ENCODE measurements at regions not wholly inside any gene's neighbourhood (a gene's known extent, or its start where the extent isn't known, plus 50 kb on each side); places are given as distances from the start of the nearest gene placed in this dataset.
A peak's percentile ranks its signal among the peaks of the same experiment; 100 is the strongest.

DNA sequence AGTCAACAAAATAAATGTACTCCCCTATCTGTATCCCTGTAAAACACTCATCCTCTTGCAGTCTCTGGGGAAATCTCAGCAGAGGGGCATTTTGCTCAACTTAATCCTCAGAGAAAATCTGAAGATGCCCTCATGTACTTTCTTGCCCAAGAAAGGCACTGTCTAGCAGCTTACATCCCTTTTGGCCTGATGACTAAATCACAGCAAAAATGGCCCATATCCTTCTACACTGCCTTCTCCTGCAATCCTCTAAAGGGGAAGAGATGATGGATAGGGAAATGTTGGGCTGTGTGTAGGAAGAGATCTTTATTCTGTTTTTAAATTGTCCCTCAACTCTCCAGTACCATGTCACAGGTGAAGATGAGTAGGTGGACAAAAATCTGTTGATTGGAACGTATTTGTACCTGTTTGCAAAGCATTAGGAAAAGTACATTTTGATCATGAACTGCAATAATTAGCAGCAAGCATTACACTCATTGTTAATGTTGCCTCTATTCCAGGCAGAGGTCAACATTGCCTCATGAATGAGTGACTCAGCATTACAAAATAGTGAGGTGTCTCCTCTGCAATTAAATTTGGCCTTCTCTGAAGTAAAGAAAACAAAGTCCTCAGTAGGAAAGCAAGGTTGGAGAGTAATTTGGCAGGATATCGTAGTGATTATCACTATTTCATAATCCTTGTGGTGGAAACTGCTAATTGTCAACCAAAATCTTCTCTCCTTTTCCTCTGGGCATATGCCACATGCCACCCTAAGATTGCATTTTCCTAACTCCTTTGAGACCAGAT lies 172.4 kb upstream of the CAND1 start:
- Mint-ChIP-seq H3K27me3 (ENCODE audit: unreplicated experiment) (no peaks in the 10 kb centered on the region), H3K36me3 (ENCODE audit: insufficient read depth, unreplicated experiment) (no peaks in the 10 kb centered on the region), H3K4me3 (ENCODE audit: low read depth, unreplicated experiment) (no peak overlapping the region), H3K9me3 (ENCODE audit: low read depth, unreplicated experiment) (no peaks in the 10 kb centered on the region), H3K27ac (ENCODE audit: unreplicated experiment) (peak overlapping the region; percentile 71), H3K4me1 (ENCODE audit: low read depth, unreplicated experiment) (peaks cover 15% of the 10 kb centered on the region)
- intact Hi-C loops (cut with micrococcal nuclease; ENCODE audit: unreplicated experiment): no loop called here
- CTCF ChIA-PET: no interaction called here
- no peak for DNase-seq
- BruUV-seq (replicated peaks): no TSS peak
- no peak for TF ChIP-seq CTCF (IDR thresholded peaks at IDR 0.05; ENCODE audit: unreplicated experiment)

DNA sequence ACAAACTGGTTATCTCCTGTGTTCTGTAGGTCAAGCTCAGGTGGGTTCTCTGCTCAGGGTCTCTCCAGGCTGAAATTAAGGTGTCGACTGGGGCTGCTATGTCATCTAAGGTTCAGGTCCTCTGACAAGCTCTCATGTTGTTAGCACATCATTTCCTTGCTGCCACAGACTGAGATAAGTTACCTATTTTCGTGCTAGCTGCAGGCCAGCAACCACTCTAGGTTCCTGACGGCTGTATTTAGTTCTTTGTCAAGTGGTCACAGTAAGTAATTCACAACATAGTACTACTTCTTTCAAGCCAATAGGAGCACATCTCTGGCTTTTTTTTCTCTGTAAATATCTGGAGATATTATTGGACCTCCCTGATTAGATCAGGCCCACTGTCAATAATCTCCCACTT lies 169.3 kb upstream of the CAND1 start:
- no peaks in the 10 kb centered on the region for H3K9me3 Mint-ChIP-seq (ENCODE audit: low read depth, unreplicated experiment)
- no peak overlapping the region for H3K4me3 Mint-ChIP-seq (ENCODE audit: low read depth, unreplicated experiment)
- no peaks in the 10 kb centered on the region for H3K36me3 Mint-ChIP-seq (ENCODE audit: insufficient read depth, unreplicated experiment)
- BruUV-seq (replicated peaks): no TSS peak
- no peak for TF ChIP-seq CTCF (IDR thresholded peaks at IDR 0.05; ENCODE audit: unreplicated experiment)
- intact Hi-C loops (cut with micrococcal nuclease; ENCODE audit: unreplicated experiment): no loop called here
- H3K27me3 Mint-ChIP-seq (ENCODE audit: unreplicated experiment): no peaks in the 10 kb centered on the region
- H3K27ac Mint-ChIP-seq (ENCODE audit: unreplicated experiment): no peak overlapping the region
- H3K4me1 Mint-ChIP-seq (ENCODE audit: low read depth, unreplicated experiment): peaks cover 15% of the 10 kb centered on the region
- CTCF ChIA-PET: no interaction called here
- DNase-seq: no peak

- intact Hi-C loops (cut with micrococcal nuclease; ENCODE audit: unreplicated experiment): no loop called here
- no peak for DNase-seq
- no peaks in the 10 kb centered on the region for H3K36me3 Mint-ChIP-seq (ENCODE audit: insufficient read depth, unreplicated experiment)
- no peaks in the 10 kb centered on the region for H3K4me1 Mint-ChIP-seq (ENCODE audit: low read depth, unreplicated experiment)
- BruUV-seq (replicated peaks): no TSS peak
- CTCF ChIA-PET: no interaction called here
- no peak overlapping the region for H3K4me3 Mint-ChIP-seq (ENCODE audit: low read depth, unreplicated experiment)
- peaks cover 7% of the 10 kb centered on the region for H3K9me3 Mint-ChIP-seq (ENCODE audit: low read depth, unreplicated experiment)
- H3K27ac Mint-ChIP-seq (ENCODE audit: unreplicated experiment): no peak overlapping the region
- no peak for TF ChIP-seq CTCF (IDR thresholded peaks at IDR 0.05; ENCODE audit: unreplicated experiment)
- H3K27me3 Mint-ChIP-seq (ENCODE audit: unreplicated experiment): no peaks in the 10 kb centered on the region
These were observed 165.6 kb upstream of the CAND1 start for GRCh38 chr12:67103521-67103920.

GRCh38 chr12:67107235-67107634 lies 161.9 kb upstream of the CAND1 start:
- H3K4me3 Mint-ChIP-seq (ENCODE audit: low read depth, unreplicated experiment): no peak overlapping the region
- intact Hi-C loops (cut with micrococcal nuclease; ENCODE audit: unreplicated experiment): no loop called here
- no peak for DNase-seq
- no peaks in the 10 kb centered on the region for H3K4me1 Mint-ChIP-seq (ENCODE audit: low read depth, unreplicated experiment)
- H3K27ac Mint-ChIP-seq (ENCODE audit: unreplicated experiment): no peak overlapping the region
- no peaks in the 10 kb centered on the region for H3K36me3 Mint-ChIP-seq (ENCODE audit: insufficient read depth, unreplicated experiment)
- no peaks in the 10 kb centered on the region for H3K27me3 Mint-ChIP-seq (ENCODE audit: unreplicated experiment)
- BruUV-seq (replicated peaks): no TSS peak
- CTCF ChIA-PET: no interaction called here
- TF ChIP-seq CTCF (IDR thresholded peaks at IDR 0.05; ENCODE audit: unreplicated experiment): no peak
- peaks cover 7% of the 10 kb centered on the region for H3K9me3 Mint-ChIP-seq (ENCODE audit: low read depth, unreplicated experiment)

Measured in Calu3 (cell line).